Loucy (cell line): ENCODE measurements at regions not wholly inside any gene's neighbourhood (a gene's known extent, or its start where the extent isn't known, plus 50 kb on each side); places are given as distances from the start of the nearest gene placed in this dataset.

Source experiments
- CTCF ChIP-seq: fragments of 200-600 bp; sonication (generic); conservative IDR thresholded peaks from 2 replicates; pipeline ENCODE4 v1.5.1; 2014; ENCODE audit warnings: mild to moderate bottlenecking, antibody characterized with exemption, low read length
- EZH2phosphoT487 ChIP-seq: fragments of 200-600 bp; IDR thresholded peaks from 2 replicates; pipeline ENCODE4 v1.6.1; 2018; ENCODE audit warnings: antibody characterized with exemption, mild to moderate bottlenecking, moderate library complexity, borderline replicate concordance

DNA sequence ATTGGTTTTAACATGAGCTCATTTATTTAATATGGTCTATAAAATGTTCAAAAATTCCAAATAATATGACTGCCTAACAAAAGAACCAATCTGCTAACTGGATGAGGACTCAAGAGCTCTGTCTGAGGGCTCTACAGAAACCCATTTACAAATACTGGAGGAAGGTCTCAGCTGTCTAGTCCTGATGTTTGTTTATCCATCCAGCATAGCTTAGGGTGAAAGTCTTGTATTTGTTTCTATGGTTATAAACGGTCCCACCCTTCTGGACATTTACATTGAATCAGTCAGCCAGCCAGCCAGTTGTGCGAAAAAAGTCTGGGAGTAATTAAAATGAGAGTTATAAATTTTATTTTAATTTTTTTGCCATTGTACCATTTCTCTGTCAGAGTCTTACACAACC is 220.7 kb downstream of the BMP4 start:
- no peak for TF ChIP-seq CTCF
- no peak for TF ChIP-seq EZH2phosphoT487
